Large intestine (tissue), 3 donors: ENCODE measurements at regions not wholly inside any gene's neighbourhood (a gene's known extent, or its start where the extent isn't known, plus 50 kb on each side); places are given as distances from the start of the nearest gene placed in this dataset.
"Not testable (repeated sequence)": the region's sequence is repeated elsewhere in the genome, so short reads cannot be mapped to it uniquely, and the experiment has no call there.

Source experiments
- DNase-seq, 2 donors: peaks; one replicate each; pipeline versions ENCODE4 v3.0.0 to v3.0.0-alpha.2; 2013
- H3K27ac ChIP-seq: one replicate; pipeline ENCODE4 v1.5.1; 2013; ENCODE audit warnings: low read length
- H3K27me3 ChIP-seq: 2 replicates; pipeline ENCODE4 v1.6.1; 2013; ENCODE audit warnings: low read length; ENCODE audit not compliant: control insufficient read depth, insufficient read depth
- H3K36me3 ChIP-seq: 2 replicates; pipeline ENCODE4 v1.6.1; 2013; ENCODE audit warnings: low read length; ENCODE audit not compliant: control insufficient read depth, insufficient read depth
- H3K4me1 ChIP-seq: one replicate; pipeline ENCODE4 v1.6.1; 2013; ENCODE audit warnings: low read length; ENCODE audit not compliant: control insufficient read depth, insufficient read depth
- H3K4me3 ChIP-seq: one replicate; pipeline ENCODE4 v1.5.1; 2013; ENCODE audit warnings: low read length
- H3K9me3 ChIP-seq: one replicate; pipeline ENCODE4 v1.6.1; 2013; ENCODE audit warnings: mild to moderate bottlenecking, low read depth, low read length, moderate library complexity; ENCODE audit not compliant: control insufficient read depth
- WGBS: methylation state at CpG from one replicate; pipeline ENCODE4 v1.1.5; 2013; ENCODE audit warnings: low lambda C conversion rate; ENCODE audit not compliant: insufficient coverage; 5-methylcytosine and 5-hydroxymethylcytosine counted together

DNA sequence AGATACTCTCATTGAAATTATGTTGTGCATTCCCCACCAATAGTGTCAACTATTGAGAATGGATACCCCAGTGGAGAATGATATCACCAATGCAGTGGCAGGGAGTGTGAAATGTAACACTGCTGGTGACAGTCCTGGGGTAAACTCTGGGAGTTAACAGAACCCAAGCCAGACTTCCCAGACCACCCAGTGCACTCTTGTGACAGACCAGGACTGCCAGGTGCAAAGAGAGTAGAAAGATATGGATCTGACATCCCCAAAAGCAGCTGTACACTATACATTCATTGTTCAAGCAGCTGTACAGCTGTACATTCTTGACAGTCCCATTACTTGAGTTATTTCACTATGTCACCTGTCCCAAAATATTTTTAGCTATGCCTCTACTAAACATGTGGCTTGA is 886.6 kb downstream of the DIAPH3 start:
- no peak for DNase-seq
- Histone ChIP-seq H3K9me3 (no peaks in the 10 kb centered on the region), H3K27ac (no peak overlapping the region), H3K27me3 (no peaks in the 10 kb centered on the region), H3K4me3 (no peak overlapping the region), H3K36me3 (no peaks in the 10 kb centered on the region), H3K4me1 (no peaks in the 10 kb centered on the region)

DNA sequence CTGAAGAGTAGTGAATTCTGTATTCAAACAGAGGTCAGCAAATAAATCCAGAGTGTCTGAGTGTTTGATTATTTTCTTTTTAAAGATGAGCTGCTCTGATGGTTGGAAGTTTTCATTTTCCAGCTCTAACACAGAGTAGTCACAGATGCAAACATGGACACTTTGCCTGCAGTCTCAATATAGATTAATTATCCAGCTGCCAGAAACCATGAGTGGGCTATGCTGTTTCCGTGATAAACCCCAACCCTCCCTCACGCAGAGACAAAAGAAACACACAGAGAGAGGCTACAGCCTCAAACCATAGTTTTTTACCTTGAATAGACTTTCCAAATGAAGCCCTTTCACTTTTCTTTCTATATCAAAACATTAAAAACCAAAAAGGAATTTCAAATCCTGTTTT is 884.7 kb downstream of the DIAPH3 start:
- no peaks in the 10 kb centered on the region for H3K27me3 ChIP-seq
- H3K4me3 ChIP-seq: no peak overlapping the region
- H3K4me1 ChIP-seq: no peaks in the 10 kb centered on the region
- WGBS: 79% methylated on average over 2 of the region's 2 CpGs
- no peaks in the 10 kb centered on the region for H3K36me3 ChIP-seq
- H3K9me3 ChIP-seq: no peaks in the 10 kb centered on the region
- H3K27ac ChIP-seq: no peak overlapping the region
- no peak for DNase-seq

DNA sequence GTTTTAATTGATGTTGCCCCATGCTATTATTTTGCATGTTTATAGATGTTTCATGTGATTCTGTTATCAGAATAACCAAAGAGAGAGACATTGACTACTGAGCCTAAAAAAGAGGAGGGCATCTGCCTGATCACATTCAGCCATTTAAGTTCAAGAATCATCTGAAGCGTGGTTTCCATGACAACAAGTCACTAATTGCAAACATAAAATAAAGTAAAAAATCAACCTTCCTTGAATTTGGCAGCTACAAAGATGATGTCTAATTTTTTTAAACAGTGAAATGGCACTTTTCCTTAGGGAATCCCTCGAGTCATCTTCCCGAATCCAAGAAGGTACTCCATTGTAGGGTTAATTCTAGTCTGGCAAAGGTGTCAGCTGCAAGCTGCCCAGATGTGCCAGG is 884.2 kb downstream of the DIAPH3 start:
- DNase-seq: no peak
- no peaks in the 10 kb centered on the region for H3K9me3 ChIP-seq
- H3K27me3 ChIP-seq: no peaks in the 10 kb centered on the region
- no peak overlapping the region for H3K4me3 ChIP-seq
- no peak overlapping the region for H3K27ac ChIP-seq
- H3K4me1 ChIP-seq: no peaks in the 10 kb centered on the region
- 83% methylated on average over 1 of the region's 3 CpGs for WGBS
- H3K36me3 ChIP-seq: no peaks in the 10 kb centered on the region

DNA sequence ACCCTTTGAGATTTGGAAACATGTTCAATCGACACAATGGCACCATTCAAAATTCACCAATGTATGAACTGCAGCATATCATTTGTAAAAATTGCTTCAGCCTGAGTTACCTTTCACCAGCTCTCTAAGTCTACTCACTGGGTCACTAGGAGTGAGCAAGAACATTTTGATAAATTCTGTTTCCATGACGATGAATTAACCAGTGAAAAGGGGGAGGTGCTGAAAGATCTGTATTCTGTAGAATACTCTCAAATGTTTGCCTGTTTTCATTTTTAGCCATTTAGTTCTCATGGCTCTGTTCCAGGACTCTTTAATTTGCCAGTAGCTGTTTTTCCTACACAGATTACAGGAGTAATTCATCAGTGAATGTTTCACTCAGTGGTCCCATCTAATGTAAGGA is 883.4 kb downstream of the DIAPH3 start:
- 80% methylated on average over 1 of the region's 2 CpGs for WGBS

DNA sequence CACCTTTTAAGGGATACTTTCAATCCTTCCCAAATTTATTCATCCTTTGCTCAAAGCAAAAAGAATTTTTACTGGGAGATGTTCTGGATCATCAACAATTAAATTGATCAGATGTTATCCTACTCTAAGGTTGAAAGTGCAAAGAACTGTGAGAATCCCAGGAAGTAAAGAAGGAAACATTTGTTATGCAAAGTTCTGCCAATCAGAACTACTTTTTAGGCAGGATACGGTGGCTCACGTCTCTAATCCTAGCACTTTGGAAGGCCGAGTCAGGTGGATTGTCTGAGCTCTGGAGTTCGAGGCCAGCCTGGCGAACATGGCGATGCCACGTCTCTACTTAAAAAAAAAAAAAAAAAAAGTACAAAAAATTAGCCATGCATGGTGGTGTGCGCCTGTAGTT is 882.3 kb downstream of the DIAPH3 start:
- no peaks in the 10 kb centered on the region for H3K4me1 ChIP-seq
- no peak overlapping the region for H3K4me3 ChIP-seq
- no CpG with 5 or more reads among the region's 8 CpGs for WGBS
- H3K9me3 ChIP-seq: no peaks in the 10 kb centered on the region
- no peaks in the 10 kb centered on the region for H3K27me3 ChIP-seq
- no peak overlapping the region for H3K27ac ChIP-seq
- no peaks in the 10 kb centered on the region for H3K36me3 ChIP-seq
- no peak for DNase-seq

More for the DNA sequence above, 883.4 kb downstream of the DIAPH3 start:
- no peak overlapping the region for H3K27ac ChIP-seq
- DNase-seq: no peak
- no peaks in the 10 kb centered on the region for H3K27me3 ChIP-seq
- H3K9me3 ChIP-seq: no peaks in the 10 kb centered on the region
- no peaks in the 10 kb centered on the region for H3K36me3 ChIP-seq
- H3K4me1 ChIP-seq: no peaks in the 10 kb centered on the region
- no peak overlapping the region for H3K4me3 ChIP-seq

DNA sequence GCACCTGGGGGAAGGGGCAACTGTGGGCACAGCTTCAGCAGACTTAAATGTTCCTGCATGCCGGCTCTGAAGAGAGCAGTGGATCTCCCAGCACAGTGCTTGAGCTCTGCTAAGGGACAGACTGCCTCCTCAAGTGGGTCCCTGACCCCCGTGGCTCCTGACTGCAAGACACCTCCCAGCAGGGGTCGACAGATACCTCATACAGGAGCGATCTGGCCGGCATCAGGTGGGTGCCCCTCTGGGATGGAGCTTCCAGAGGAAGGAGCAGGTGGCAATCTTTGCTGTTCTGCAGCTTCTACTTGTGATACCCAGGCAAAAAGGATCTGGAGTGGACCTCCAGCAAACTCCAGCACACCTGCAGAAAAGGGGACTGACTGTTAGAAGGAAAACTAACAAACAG is 871.5 kb downstream of the DIAPH3 start:
- not testable (repeated sequence) for DNase-seq, H3K27me3 ChIP-seq
- WGBS: no CpG with 5 or more reads among the region's 5 CpGs

DNA sequence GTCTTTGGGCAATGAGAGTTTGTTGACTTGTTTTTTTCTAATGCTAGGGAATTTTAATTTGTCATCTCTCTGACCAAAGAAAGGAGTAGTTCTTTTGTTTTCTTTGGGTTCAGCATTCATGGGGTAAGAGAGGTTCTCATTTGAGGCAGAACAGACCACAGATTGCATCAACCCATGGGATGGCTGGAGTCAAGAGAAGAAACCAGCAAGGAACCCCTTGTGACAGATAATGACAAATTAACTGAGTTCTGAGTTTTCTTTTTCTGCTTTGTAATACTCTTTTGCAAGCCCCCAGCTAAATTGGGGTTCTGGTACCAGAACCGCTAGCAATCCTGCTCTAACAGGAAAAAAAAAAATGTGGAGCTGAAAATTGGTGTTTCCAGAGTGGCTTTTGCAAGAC is 864.1 kb downstream of the DIAPH3 start:
- Histone ChIP-seq H3K4me3 (no peak overlapping the region), H3K27ac (no peak overlapping the region), H3K4me1 (no peaks in the 10 kb centered on the region), H3K36me3 (no peaks in the 10 kb centered on the region), H3K9me3 (no peaks in the 10 kb centered on the region), H3K27me3 (no peaks in the 10 kb centered on the region)
- WGBS: no CpG with 5 or more reads among the region's 1 CpG
- no peak for DNase-seq

More for the DNA sequence above, 871.5 kb downstream of the DIAPH3 start:
- H3K4me3 ChIP-seq, H3K4me1 ChIP-seq, H3K27ac ChIP-seq, H3K9me3 ChIP-seq, H3K36me3 ChIP-seq: not testable (repeated sequence)

DNA sequence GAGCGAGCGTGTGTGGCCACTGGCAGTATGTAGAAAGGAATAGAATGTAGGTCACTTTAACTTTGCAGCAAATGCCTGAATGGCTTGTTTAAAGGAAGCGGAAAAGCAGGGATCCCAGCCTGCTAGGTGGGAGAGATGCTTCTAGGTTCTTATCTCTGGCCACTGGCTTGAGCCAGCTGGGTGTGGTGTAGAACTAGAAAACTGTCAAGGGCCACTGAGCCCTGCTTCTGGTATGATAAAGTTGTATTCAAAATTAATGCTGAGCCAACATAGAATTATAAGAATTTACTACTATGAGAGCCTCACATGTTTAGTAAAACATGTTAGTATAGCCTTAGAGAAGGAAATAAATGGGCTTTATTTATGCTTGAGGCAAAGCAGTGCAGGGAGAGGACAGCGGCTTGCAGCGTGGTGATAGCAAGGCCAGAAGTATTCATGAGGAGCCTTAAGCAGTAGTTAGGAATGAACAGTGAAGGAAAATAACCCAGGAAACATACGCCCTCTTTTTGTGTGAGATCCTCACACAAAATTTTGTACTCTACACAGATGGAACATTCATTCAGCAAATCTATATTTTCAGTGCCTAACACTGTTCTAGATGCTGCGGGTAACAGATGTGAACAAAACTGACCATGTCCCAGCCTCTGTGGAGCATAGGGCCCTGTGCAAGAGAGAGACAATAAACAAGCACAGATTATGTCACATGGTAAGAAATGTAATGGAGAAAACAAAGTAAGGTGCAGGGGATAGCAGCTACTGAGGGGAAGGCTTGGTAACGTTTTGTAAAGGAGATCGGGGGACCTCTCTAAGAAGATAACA is 863.2 kb downstream of the DIAPH3 start:
- Histone ChIP-seq H3K9me3 (no peaks in the 10 kb centered on the region), H3K4me3 (no peak overlapping the region), H3K27ac (no peak overlapping the region), H3K36me3 (no peaks in the 10 kb centered on the region), H3K4me1 (no peaks in the 10 kb centered on the region), H3K27me3 (no peaks in the 10 kb centered on the region)
- no peak for DNase-seq
- WGBS: 94% methylated on average over 4 of the region's 9 CpGs

DNA sequence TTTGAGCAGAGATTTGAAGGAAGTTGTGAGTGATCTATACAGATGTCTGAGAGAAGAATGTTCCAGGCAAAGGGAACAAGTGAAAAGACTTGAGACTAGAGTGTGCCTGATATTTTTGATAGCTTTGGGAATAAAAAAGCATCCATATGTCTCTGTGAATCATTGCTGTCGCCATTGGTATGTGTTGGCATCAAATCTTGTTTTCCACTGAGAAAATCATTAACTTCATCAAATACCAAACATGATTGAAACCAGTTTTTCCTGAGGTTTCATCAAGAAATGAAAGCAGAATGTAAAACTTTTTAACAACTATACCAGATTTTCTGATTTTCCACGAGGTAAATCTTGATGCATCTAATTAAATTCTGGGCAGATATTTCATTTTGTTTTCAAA is 862.6 kb downstream of the DIAPH3 start:
- Histone ChIP-seq H3K27me3 (no peaks in the 10 kb centered on the region), H3K9me3 (no peaks in the 10 kb centered on the region), H3K27ac (no peak overlapping the region), H3K4me3 (no peak overlapping the region), H3K36me3 (no peaks in the 10 kb centered on the region), H3K4me1 (no peaks in the 10 kb centered on the region)
- whole genome bisulfite sequencing: 89% methylated on average over 2 of the region's 2 CpGs
- DNase-seq: no peak

DNA sequence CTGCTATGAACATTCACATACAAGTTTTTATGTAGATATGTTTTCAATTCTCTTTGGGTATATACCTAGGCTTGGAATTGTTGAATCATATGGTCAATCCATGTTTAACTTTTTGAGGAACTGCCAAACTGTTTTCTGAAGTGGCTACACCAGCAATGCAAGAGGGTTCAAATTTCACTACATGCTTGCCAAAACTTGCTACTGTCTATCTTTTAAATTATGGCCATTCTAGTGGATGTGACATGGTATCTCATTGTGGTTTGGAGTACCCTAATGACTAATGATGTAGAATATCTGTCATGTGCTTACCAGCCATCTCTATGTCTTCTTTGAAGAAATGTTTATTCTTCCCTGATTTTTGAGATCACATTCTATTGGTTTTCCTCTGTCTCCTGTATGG is 860.3 kb downstream of the DIAPH3 start:
- H3K4me1 ChIP-seq: no peaks in the 10 kb centered on the region
- no peak for DNase-seq
- H3K9me3 ChIP-seq: no peaks in the 10 kb centered on the region
- H3K36me3 ChIP-seq: no peaks in the 10 kb centered on the region
- no peak overlapping the region for H3K27ac ChIP-seq
- no peak overlapping the region for H3K4me3 ChIP-seq
- no peaks in the 10 kb centered on the region for H3K27me3 ChIP-seq

DNA sequence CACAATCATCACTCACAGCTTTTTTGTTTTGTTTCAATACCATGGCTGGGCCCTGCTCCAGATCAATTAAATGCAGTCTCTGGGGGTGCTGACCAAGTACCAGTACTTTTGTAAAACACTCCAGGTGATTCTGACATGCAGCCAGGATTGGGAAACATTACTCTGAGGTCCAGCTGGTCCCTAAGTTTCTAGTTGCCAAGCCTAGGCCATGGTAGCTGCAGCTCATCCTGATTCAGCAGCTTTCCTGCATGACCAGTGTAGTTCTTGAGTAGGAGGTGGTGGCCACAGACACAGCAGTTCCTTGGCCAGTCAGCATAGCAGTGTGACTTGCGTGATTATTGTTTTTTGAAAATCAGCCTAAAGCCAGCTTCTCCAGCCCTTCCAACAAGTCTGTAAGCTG is 859.1 kb downstream of the DIAPH3 start:
- no peaks in the 10 kb centered on the region for H3K9me3 ChIP-seq
- no peak overlapping the region for H3K27ac ChIP-seq
- no peaks in the 10 kb centered on the region for H3K36me3 ChIP-seq
- no peak for DNase-seq
- H3K27me3 ChIP-seq: no peaks in the 10 kb centered on the region
- no CpG with 5 or more reads among the region's 1 CpG for WGBS
- H3K4me1 ChIP-seq: no peaks in the 10 kb centered on the region
- no peak overlapping the region for H3K4me3 ChIP-seq
